ENCODE measurements at regions not wholly inside any gene's neighbourhood (a gene's known extent, or its start where the extent isn't known, plus 50 kb on each side); places are given as distances from the start of the nearest gene placed in this dataset.

GRCh38 chr20:60553095-60553494 is 594.9 kb downstream of the CDH26 start (continued):
- TF ChIP-seq CBX8 (IDR thresholded peaks at IDR 0.05) (no peak), POLR2AphosphoS2 (conservative IDR thresholded peaks at IDR 0.05; ENCODE audit: low read length) (no peak), HOXB13 (CRISPR knock-in tag; IDR thresholded peaks at IDR 0.05; ENCODE audit: low read depth) (no peak)

GRCh38 chr20:60558486-60558885 is 600.3 kb downstream of the CDH26 start:
- no peak overlapping the region for H3K4me2 ChIP-seq
- no peak for ATAC-seq
- H3K27ac ChIP-seq, result no peak overlapping the region
- no peaks in the 10 kb centered on the region for H3K4me1 ChIP-seq
- H3K9me3 ChIP-seq, result no peaks in the 10 kb centered on the region
- FAIRE-seq, result no peak
- ChIA-PET POLR2A (no interaction called here), CTCF (no interaction called here)
- H3K4me3 ChIP-seq, result no peak overlapping the region
- 0% methylated on average over 3 of the region's 3 CpGs for WGBS (ENCODE audit: missing lambda C conversion rate)
- no peak for DNase-seq (ENCODE audit: low read depth in 1 of 2, low spot score in 1 of 2)
- TF ChIP-seq FOSL2 (IDR thresholded peaks at IDR 0.05) (no peak), FOSL2 (CRISPR knock-in tag; IDR thresholded peaks at IDR 0.05) (no peak), TP53 (CRISPR knock-in tag; IDR thresholded peaks at IDR 0.05) (no peak), EHMT2 (IDR thresholded peaks at IDR 0.05; ENCODE audit: low read depth) (no peak), RCOR1 (IDR thresholded peaks at IDR 0.05; ENCODE audit: low read depth, low read length) (no peak), JUNB (IDR thresholded peaks at IDR 0.05) (no peak), GATA3 (IDR thresholded peaks at IDR 0.05; ENCODE audit: borderline replicate concordance) (no peak), HOXB13 (CRISPR knock-in tag; IDR thresholded peaks at IDR 0.05; ENCODE audit: low read depth) (no peak), RAD21 (conservative IDR thresholded peaks at IDR 0.05 in 1 of 2, IDR thresholded peaks at IDR 0.05 in 1 of 2) (no peak), HMGXB4 (CRISPR knock-in tag; IDR thresholded peaks at IDR 0.05; ENCODE audit: borderline replicate concordance) (no peak), JUN (IDR thresholded peaks at IDR 0.05) (no peak), FOSB (CRISPR knock-in tag; IDR thresholded peaks at IDR 0.05) (no peak), BHLHE40 (IDR thresholded peaks at IDR 0.05; ENCODE audit: low read depth, low read length) (no peak)
- TF ChIP-seq, protein P1, sequence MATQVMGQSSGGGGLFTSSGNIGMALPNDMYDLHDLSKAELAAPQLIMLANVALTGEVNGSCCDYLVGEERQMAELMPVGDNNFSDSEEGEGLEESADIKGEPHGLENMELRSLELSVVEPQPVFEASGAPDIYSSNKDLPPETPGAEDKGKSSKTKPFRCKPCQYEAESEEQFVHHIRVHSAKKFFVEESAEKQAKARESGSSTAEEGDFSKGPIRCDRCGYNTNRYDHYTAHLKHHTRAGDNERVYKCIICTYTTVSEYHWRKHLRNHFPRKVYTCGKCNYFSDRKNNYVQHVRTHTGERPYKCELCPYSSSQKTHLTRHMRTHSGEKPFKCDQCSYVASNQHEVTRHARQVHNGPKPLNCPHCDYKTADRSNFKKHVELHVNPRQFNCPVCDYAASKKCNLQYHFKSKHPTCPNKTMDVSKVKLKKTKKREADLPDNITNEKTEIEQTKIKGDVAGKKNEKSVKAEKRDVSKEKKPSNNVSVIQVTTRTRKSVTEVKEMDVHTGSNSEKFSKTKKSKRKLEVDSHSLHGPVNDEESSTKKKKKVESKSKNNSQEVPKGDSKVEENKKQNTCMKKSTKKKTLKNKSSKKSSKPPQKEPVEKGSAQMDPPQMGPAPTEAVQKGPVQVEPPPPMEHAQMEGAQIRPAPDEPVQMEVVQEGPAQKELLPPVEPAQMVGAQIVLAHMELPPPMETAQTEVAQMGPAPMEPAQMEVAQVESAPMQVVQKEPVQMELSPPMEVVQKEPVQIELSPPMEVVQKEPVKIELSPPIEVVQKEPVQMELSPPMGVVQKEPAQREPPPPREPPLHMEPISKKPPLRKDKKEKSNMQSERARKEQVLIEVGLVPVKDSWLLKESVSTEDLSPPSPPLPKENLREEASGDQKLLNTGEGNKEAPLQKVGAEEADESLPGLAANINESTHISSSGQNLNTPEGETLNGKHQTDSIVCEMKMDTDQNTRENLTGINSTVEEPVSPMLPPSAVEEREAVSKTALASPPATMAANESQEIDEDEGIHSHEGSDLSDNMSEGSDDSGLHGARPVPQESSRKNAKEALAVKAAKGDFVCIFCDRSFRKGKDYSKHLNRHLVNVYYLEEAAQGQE (IDR thresholded peaks at IDR 0.05), result no peak
- TF ChIP-seq, protein P2, sequence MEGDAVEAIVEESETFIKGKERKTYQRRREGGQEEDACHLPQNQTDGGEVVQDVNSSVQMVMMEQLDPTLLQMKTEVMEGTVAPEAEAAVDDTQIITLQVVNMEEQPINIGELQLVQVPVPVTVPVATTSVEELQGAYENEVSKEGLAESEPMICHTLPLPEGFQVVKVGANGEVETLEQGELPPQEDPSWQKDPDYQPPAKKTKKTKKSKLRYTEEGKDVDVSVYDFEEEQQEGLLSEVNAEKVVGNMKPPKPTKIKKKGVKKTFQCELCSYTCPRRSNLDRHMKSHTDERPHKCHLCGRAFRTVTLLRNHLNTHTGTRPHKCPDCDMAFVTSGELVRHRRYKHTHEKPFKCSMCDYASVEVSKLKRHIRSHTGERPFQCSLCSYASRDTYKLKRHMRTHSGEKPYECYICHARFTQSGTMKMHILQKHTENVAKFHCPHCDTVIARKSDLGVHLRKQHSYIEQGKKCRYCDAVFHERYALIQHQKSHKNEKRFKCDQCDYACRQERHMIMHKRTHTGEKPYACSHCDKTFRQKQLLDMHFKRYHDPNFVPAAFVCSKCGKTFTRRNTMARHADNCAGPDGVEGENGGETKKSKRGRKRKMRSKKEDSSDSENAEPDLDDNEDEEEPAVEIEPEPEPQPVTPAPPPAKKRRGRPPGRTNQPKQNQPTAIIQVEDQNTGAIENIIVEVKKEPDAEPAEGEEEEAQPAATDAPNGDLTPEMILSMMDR (IDR thresholded peaks at IDR 0.05), result no peak

- 7% methylated on average over 7 of the region's 7 CpGs for whole genome bisulfite sequencing (ENCODE audit: missing lambda C conversion rate)
Measured at GRCh38 chr20:60559462-60559861, 601.2 kb downstream of the CDH26 start.

More at GRCh38 chr20:60559462-60559861, 601.2 kb downstream of the CDH26 start:
- ChIA-PET CTCF (interaction anchor here (1.2 kb wide), 1 partner anchor 24 kb away, joined by 3 read pairs; no protein-coding TSS in a partner anchor), POLR2A (no interaction called here)
- Histone ChIP-seq H3K27ac (no peak overlapping the region), H3K9me3 (no peaks in the 10 kb centered on the region), H3K4me2 (no peak overlapping the region), H3K4me3 (no peak overlapping the region), H3K4me1 (no peaks in the 10 kb centered on the region)
- DNase-seq (ENCODE audit: low read depth in 1 of 2, low spot score in 1 of 2) (no peak), ATAC-seq (no peak), FAIRE-seq (no peak)
- TF ChIP-seq RCOR1 (IDR thresholded peaks at IDR 0.05; ENCODE audit: low read depth, low read length), result no peak
